Right lobe of liver (tissue), 4 donors: ENCODE measurements at regions not wholly inside any gene's neighbourhood (a gene's known extent, or its start where the extent isn't known, plus 50 kb on each side); places are given as distances from the start of the nearest gene placed in this dataset.

ENCODE experiments used
- CTCF ChIP-seq, 4 donors: fragments of 200-600 bp in 3 of 4; fragments of 450-650 bp in 1 of 4; IDR thresholded peaks; one replicate each; pipeline versions ENCODE4 v1.5.1 to v1.8.0; 2016 to 2022; ENCODE audit warnings: antibody characterized with exemption in 4 of 4, mild to moderate bottlenecking in 2 of 4
- POLR2A ChIP-seq: fragments of 450-650 bp; IDR thresholded peaks from one replicate; pipeline ENCODE4 v1.6.1; 2017; ENCODE audit warnings: antibody characterized with exemption, mild to moderate bottlenecking
- donor health status: DM: no; HTN: no; CAD: no.
- donor health status: DM: no; HTN: no; CAD: no.
- donor health status: DM: no; HTN: yes; CAD: no.

- TF ChIP-seq CTCF (IDR thresholded peaks at IDR 0.05) = no peak
- TF ChIP-seq POLR2A = no peak
Measured at GRCh38 chr9:89801341-89801740, 196.5 kb downstream of the GADD45G start.
